BE2C (cell line): ENCODE measurements at regions not wholly inside any gene's neighbourhood (a gene's known extent, or its start where the extent isn't known, plus 50 kb on each side); places are given as distances from the start of the nearest gene placed in this dataset.
"Not testable (repeated sequence)": the region's sequence is repeated elsewhere in the genome, so short reads cannot be mapped to it uniquely, and the experiment has no call there.

Experiments
- DNase-seq: peaks from one replicate; pipeline ENCODE4 v3.0.0-alpha.2; 2020
- H3K27me3 ChIP-seq: fragments of 250-450 bp; sonication (Bioruptor Pico); 2 replicates; pipeline ENCODE4 v1.5.1; 2020; ENCODE audit warnings: mild to moderate bottlenecking
- H3K36me3 ChIP-seq: fragments of 250-450 bp; sonication (Bioruptor Pico); 2 replicates; pipeline ENCODE4 v1.5.1; 2020; ENCODE audit warnings: mild to moderate bottlenecking
- H3K4me1 ChIP-seq: fragments of 250-450 bp; sonication (Bioruptor Pico); 2 replicates; pipeline ENCODE4 v1.5.1; 2020
- H3K4me3 ChIP-seq: 2 replicates; pipeline ENCODE4 v1.5.1; 2011; ENCODE audit warnings: low read depth, low read length
- H3K9me3 ChIP-seq: fragments of 250-450 bp; sonication (Bioruptor Pico); 2 replicates; pipeline ENCODE4 v1.5.1; 2020
- CTCF ChIP-seq: IDR thresholded peaks from 2 replicates; pipeline ENCODE4 v1.5.1; 2012; ENCODE audit warnings: mild to moderate bottlenecking, low read depth, low read length

- no peak for DNase-seq
- Histone ChIP-seq H3K27me3 (no peaks in the 10 kb centered on the region), H3K4me3 (no peak overlapping the region), H3K36me3 (no peaks in the 10 kb centered on the region), H3K9me3 (no peaks in the 10 kb centered on the region), H3K4me1 (peaks cover 21% of the 10 kb centered on the region)
- no peak for TF ChIP-seq CTCF
Measured at GRCh38 chr22:23437779-23438178, 142.3 kb downstream of the IGLL1 start.

GRCh38 chr22:23437107-23437395, 143.0 kb downstream of the IGLL1 start:
- peak; percentile 70 for DNase-seq
- not testable (repeated sequence) for H3K36me3 ChIP-seq, H3K27me3 ChIP-seq, H3K9me3 ChIP-seq, H3K4me3 ChIP-seq
- peaks cover 21% of the 10 kb centered on the region for H3K4me1 ChIP-seq

- H3K4me1 ChIP-seq = peaks cover 21% of the 10 kb centered on the region
- H3K36me3 ChIP-seq, DNase-seq: not testable (repeated sequence)
Measured at GRCh38 chr22:23436354-23437106, 143.6 kb downstream of the IGLL1 start.

GRCh38 chr22:23435186-23435585, 144.9 kb downstream of the IGLL1 start:
- H3K4me3 ChIP-seq, H3K27me3 ChIP-seq, H3K9me3 ChIP-seq, H3K36me3 ChIP-seq, DNase-seq: not testable (repeated sequence)
- peaks cover 21% of the 10 kb centered on the region for H3K4me1 ChIP-seq

More at GRCh38 chr22:23436354-23437106, 143.6 kb downstream of the IGLL1 start:
- not testable (repeated sequence) for H3K27me3 ChIP-seq, H3K9me3 ChIP-seq, H3K4me3 ChIP-seq

GRCh38 chr22:23434198-23434830, 145.8 kb downstream of the IGLL1 start:
- H3K4me1 ChIP-seq = peaks cover 21% of the 10 kb centered on the region
- H3K4me3 ChIP-seq, H3K36me3 ChIP-seq, DNase-seq, H3K27me3 ChIP-seq, H3K9me3 ChIP-seq: not testable (repeated sequence)

GRCh38 chr22:23433127-23434005, 146.7 kb downstream of the IGLL1 start:
- H3K4me1 ChIP-seq = peaks cover 20% of the 10 kb centered on the region
- not testable (repeated sequence) for H3K36me3 ChIP-seq, H3K27me3 ChIP-seq, H3K9me3 ChIP-seq, H3K4me3 ChIP-seq
- TF ChIP-seq CTCF = peak; percentile 51
- DNase-seq = peak; percentile 67

GRCh38 chr22:23432719-23433118, 147.4 kb downstream of the IGLL1 start:
- not testable (repeated sequence) for H3K4me3 ChIP-seq, H3K36me3 ChIP-seq, H3K27me3 ChIP-seq, H3K9me3 ChIP-seq, DNase-seq
- peaks cover 14% of the 10 kb centered on the region for H3K4me1 ChIP-seq

GRCh38 chr22:23431337-23432072, 148.6 kb downstream of the IGLL1 start:
- Histone ChIP-seq H3K4me3 (no peak overlapping the region), H3K36me3 (no peaks in the 10 kb centered on the region), H3K9me3 (no peaks in the 10 kb centered on the region), H3K4me1 (peaks cover 5% of the 10 kb centered on the region), H3K27me3 (no peaks in the 10 kb centered on the region)
- DNase-seq = no peak
- TF ChIP-seq CTCF = no peak

GRCh38 chr22:23424551-23425068, 155.5 kb downstream of the IGLL1 start:
- not testable (repeated sequence) for H3K4me1 ChIP-seq, H3K9me3 ChIP-seq, H3K36me3 ChIP-seq, H3K27me3 ChIP-seq, DNase-seq, H3K4me3 ChIP-seq
